ENCODE measurements at regions not wholly inside any gene's neighbourhood (a gene's known extent, or its start where the extent isn't known, plus 50 kb on each side); places are given as distances from the start of the nearest gene placed in this dataset.

GRCh38 chr10:117788911-117789310 is 246.4 kb downstream of the EMX2 start:
- no peak overlapping the region for H3K4me3 ChIP-seq
- no peak overlapping the region for H3K27ac ChIP-seq (ENCODE audit: control insufficient read depth, insufficient read depth)
- ChIA-PET POLR2A (no interaction called here), SMC1A (ENCODE audit: uncharacterized antibody, unreplicated experiment) (no interaction called here), RAD21 (ENCODE audit: unreplicated experiment) (no interaction called here), CTCF (no interaction called here)
- H3K79me2 ChIP-seq (ENCODE audit: control insufficient read depth, insufficient read depth, low read length): no peaks in the 10 kb centered on the region
- TF ChIP-seq MAX (IDR thresholded peaks at IDR 0.05; ENCODE audit: low read depth, low read length) (no peak), ZNF207 (IDR thresholded peaks at IDR 0.05; ENCODE audit: borderline replicate concordance) (no peak)
- DNase-seq (ENCODE audit: low read depth, low spot score): no peak
- H3K4me1 ChIP-seq (ENCODE audit: control insufficient read depth, insufficient read depth, low read length): no peaks in the 10 kb centered on the region
- WGBS (ENCODE audit: insufficient coverage, insufficient replicate concordance, low lambda C conversion rate, missing lambda C conversion rate): 41% methylated on average over 3 of the region's 3 CpGs
- H3K36me3 ChIP-seq (ENCODE audit: control insufficient read depth in 2 of 2, insufficient read depth in 2 of 2, low read length in 1 of 2): no peaks in the 10 kb centered on the region
- no peaks in the 10 kb centered on the region for H3K9me3 ChIP-seq (replicated peaks; ENCODE audit: control insufficient read depth, insufficient read depth, low read length)
- no peak for ATAC-seq
- intact Hi-C loops (cut with micrococcal nuclease; ENCODE audit: unreplicated experiment): no loop called here
- H2AFZ ChIP-seq (ENCODE audit: control insufficient read depth, low read depth, low read length): no peak overlapping the region
- BruUV-seq (replicated peaks): no TSS peak
- H3K4me2 ChIP-seq (ENCODE audit: control insufficient read depth, insufficient read depth): no peak overlapping the region
- H3K27me3 ChIP-seq (replicated peaks in 1 of 2; ENCODE audit: control insufficient read depth in 2 of 2, insufficient read depth in 2 of 2, low read length in 1 of 2): peaks cover 0 to 6% of the 10 kb centered on the region in 2 experiments; a peak in 3 of 4 replicates
- no peak overlapping the region for H3K9ac ChIP-seq (ENCODE audit: control insufficient read depth, insufficient read depth, low read length)
- no peaks in the 10 kb centered on the region for H4K20me1 ChIP-seq (ENCODE audit: control insufficient read depth, insufficient read depth)
- FAIRE-seq: no peak
- in situ Hi-C loops (cut with MboI): no loop called here

- no peak for FAIRE-seq
- TF ChIP-seq MLLT1 (IDR thresholded peaks at IDR 0.05): no peak
- TF ChIP-seq RBBP5 (conservative IDR thresholded peaks at IDR 0.05): no peak
- TF ChIP-seq IRF3 (IDR thresholded peaks at IDR 0.05): no peak
- TF ChIP-seq ZBTB33 (IDR thresholded peaks at IDR 0.05): no peak
- TF ChIP-seq POLR2AphosphoS5 (IDR thresholded peaks at IDR 0.05; ENCODE audit: low read length): no peak
- no peak for TF ChIP-seq ZSCAN29 (IDR thresholded peaks at IDR 0.05)
- no peak for TF ChIP-seq POLR2A (IDR thresholded peaks at IDR 0.05; ENCODE audit: low read depth, low read length)
- no peak for TF ChIP-seq CBX5 (IDR thresholded peaks at IDR 0.05; ENCODE audit: low read depth)
- TF ChIP-seq MEF2B (IDR thresholded peaks at IDR 0.05; ENCODE audit: partially characterized antibody, poor library complexity, severe bottlenecking): no peak
- TF ChIP-seq E2F4 (IDR thresholded peaks at IDR 0.05; ENCODE audit: low read depth, low read length): no peak
These were observed 247.6 kb downstream of the EMX2 start for GRCh38 chr10:117790179-117790578.

More at GRCh38 chr10:117790179-117790578, 247.6 kb downstream of the EMX2 start:
- peaks cover 0 to 6% of the 10 kb centered on the region in 2 experiments; a peak in 3 of 4 replicates for H3K27me3 ChIP-seq (replicated peaks in 1 of 2; ENCODE audit: control insufficient read depth in 2 of 2, insufficient read depth in 2 of 2, low read length in 1 of 2)
- WGBS (ENCODE audit: insufficient coverage, insufficient replicate concordance, low lambda C conversion rate, missing lambda C conversion rate): 38% methylated on average over 4 of the region's 4 CpGs
- H3K9ac ChIP-seq (ENCODE audit: control insufficient read depth, insufficient read depth, low read length): no peak overlapping the region
- CTCF ChIA-PET: no interaction called here
- POLR2A ChIA-PET: no interaction called here
- no peaks in the 10 kb centered on the region for H4K20me1 ChIP-seq (ENCODE audit: control insufficient read depth, insufficient read depth)
- no TSS peak for BruUV-seq (replicated peaks)
- H3K36me3 ChIP-seq (ENCODE audit: control insufficient read depth in 2 of 2, insufficient read depth in 2 of 2, low read length in 1 of 2): no peaks in the 10 kb centered on the region
- no peaks in the 10 kb centered on the region for H3K9me3 ChIP-seq (replicated peaks; ENCODE audit: control insufficient read depth, insufficient read depth, low read length)
- in situ Hi-C loops (cut with MboI) (no loop called here), intact Hi-C loops (cut with micrococcal nuclease; ENCODE audit: unreplicated experiment) (no loop called here)
- no peaks in the 10 kb centered on the region for H3K79me2 ChIP-seq (ENCODE audit: control insufficient read depth, insufficient read depth, low read length)
- H2AFZ ChIP-seq (ENCODE audit: control insufficient read depth, low read depth, low read length): no peak overlapping the region
- H3K4me3 ChIP-seq: no peak overlapping the region
- RAD21 ChIA-PET (ENCODE audit: unreplicated experiment): no interaction called here
- SMC1A ChIA-PET (ENCODE audit: uncharacterized antibody, unreplicated experiment): no interaction called here
- DNase-seq (ENCODE audit: low read depth, low spot score) (no peak), ATAC-seq (no peak)
- no peaks in the 10 kb centered on the region for H3K4me1 ChIP-seq (ENCODE audit: control insufficient read depth, insufficient read depth, low read length)
- H3K4me2 ChIP-seq (ENCODE audit: control insufficient read depth, insufficient read depth): no peak overlapping the region
- H3K27ac ChIP-seq (ENCODE audit: control insufficient read depth, insufficient read depth): no peak overlapping the region

Measured in GM12878 (cell line).